NOMO-1 treated with DMSO at 0.1 percent for 48 hours (cell line): ENCODE measurements at regions not wholly inside any gene's neighbourhood (a gene's known extent, or its start where the extent isn't known, plus 50 kb on each side); places are given as distances from the start of the nearest gene placed in this dataset.

Source experiments
- DNase-seq: peaks from one replicate; lab custom pipeline; 2025; ENCODE audit not compliant: unreplicated experiment; lab: John Stamatoyannopoulos, UW

GRCh38 chr4:37160653-37161052 lies 83.9 kb upstream of the NWD2 start:
- DNase-seq, result no peak

- no peak for DNase-seq
Observed at GRCh38 chr4:37165844-37166243, 78.7 kb upstream of the NWD2 start.

GRCh38 chr4:37169956-37170355 lies 74.6 kb upstream of the NWD2 start:
- no peak for DNase-seq

GRCh38 chr4:37188100-37188499 lies 56.4 kb upstream of the NWD2 start:
- DNase-seq, result no peak
